ENCODE measurements at regions not wholly inside any gene's neighbourhood (a gene's known extent, or its start where the extent isn't known, plus 50 kb on each side); places are given as distances from the start of the nearest gene placed in this dataset.

GRCh38 chr3:67083277-67083676 lies 85.2 kb downstream of the KBTBD8 start:
- Histone ChIP-seq H3K4me2 (ENCODE audit: insufficient read depth, low read length) (no peak overlapping the region), H3K79me2 (ENCODE audit: control insufficient read depth, insufficient read depth, low read length) (no peaks in the 10 kb centered on the region), H3K4me1 (replicated peaks in 1 of 2; ENCODE audit: control insufficient read depth in 2 of 2, insufficient read depth in 2 of 2, low read length in 2 of 2) (no peaks in the 10 kb centered on the region), H3K9me3 (replicated peaks; ENCODE audit: control insufficient read depth, insufficient read depth, low read depth, low read length) (no peaks in the 10 kb centered on the region), H3K4me3 (no peak overlapping the region), H3K9me1 (ENCODE audit: control insufficient read depth, insufficient read depth, low read length) (no peaks in the 10 kb centered on the region), H3K27ac (ENCODE audit: extremely low read depth, low read depth, low read length) (no peak overlapping the region), H3K36me3 (ENCODE audit: control insufficient read depth, insufficient read depth, low read length) (no peaks in the 10 kb centered on the region), H2AFZ (ENCODE audit: low read depth, low read length) (0 out of 2 replicates have a peak overlapping the region, but pooled peaks have one; percentile 15), H3K9ac (ENCODE audit: insufficient read depth in 1 of 2, low read depth in 2 of 2, low read length in 2 of 2) (no peak overlapping the region), H3K27me3 (ENCODE audit: control insufficient read depth in 2 of 2, insufficient read depth in 2 of 2, low read length in 2 of 2) (no peaks in the 10 kb centered on the region), H4K20me1 (replicated peaks; ENCODE audit: control insufficient read depth, insufficient read depth, low read length) (no peaks in the 10 kb centered on the region)
- ATAC-seq (no peak), FAIRE-seq (no peak), DNase-seq (ENCODE audit: extremely low read depth in 1 of 4, low spot score in 3 of 4) (peak in 1 of 4 experiments; percentile 2)
- intact Hi-C loops (cut with micrococcal nuclease): no loop called here
- ChIA-PET POLR2A (no interaction called here), CTCF (ENCODE audit: low intra/inter-chr PET ratio) (no interaction called here)
- TF ChIP-seq GABPA (tag; conservative IDR thresholded peaks at IDR 0.05; ENCODE audit: low read depth): peak; percentile 74
- peak in 1 of 2 experiments; percentile 46; a peak in 1 of 4 replicates for TF ChIP-seq ETV6 (IDR thresholded peaks at IDR 0.05; ENCODE audit: borderline replicate concordance in 1 of 2, low read depth in 2 of 2, low read length in 1 of 2)
- TF ChIP-seq ETV6 (CRISPR knock-in tag; IDR thresholded peaks at IDR 0.05; ENCODE audit: borderline replicate concordance): no peak
- TF ChIP-seq KAT7 (CRISPR knock-in tag; IDR thresholded peaks at IDR 0.05; ENCODE audit: borderline replicate concordance): no peak
- no peak for TF ChIP-seq PHF8 (IDR thresholded peaks at IDR 0.05; ENCODE audit: borderline replicate concordance, low read length)
- no peak for TF ChIP-seq ZC3H8 (IDR thresholded peaks at IDR 0.05)
- TF ChIP-seq ZBTB40 (IDR thresholded peaks at IDR 0.05): peak; percentile 48; the same call in 1 of the 2 replicates
- no peak for TF ChIP-seq ZBTB40 (CRISPR knock-in tag; IDR thresholded peaks at IDR 0.05)
- no peak for TF ChIP-seq MNT (conservative IDR thresholded peaks at IDR 0.05)
- TF ChIP-seq ETS2 (tag; IDR thresholded peaks at IDR 0.05; ENCODE audit: borderline replicate concordance, poor library complexity, severe bottlenecking): no peak
- TF ChIP-seq ELF1 (tag; IDR thresholded peaks at IDR 0.05): peak; percentile 52; the same call in 1 of the 2 replicates
- no TSS peak for BruUV-seq (replicated peaks)
- 0% methylated on average over 1 of the region's 1 CpG for WGBS (ENCODE audit: insufficient coverage, low coverage, missing lambda C conversion rate)
- in situ Hi-C loops (cut with MboI): no loop called here
